HFFc6 (cell line): ENCODE measurements at regions not wholly inside any gene's neighbourhood (a gene's known extent, or its start where the extent isn't known, plus 50 kb on each side); places are given as distances from the start of the nearest gene placed in this dataset.
"Not testable (repeated sequence)": the region's sequence is repeated elsewhere in the genome, so short reads cannot be mapped to it uniquely, and the experiment has no call there.

Experiments
- DNase-seq: peaks from one replicate; pipeline ENCODE4 v3.0.0-alpha.2; 2018
- H3K27ac Mint-ChIP-seq: 2 replicates; pipeline ENCODE4 v1.8.0; 2020; ENCODE audit warnings: mild to moderate bottlenecking, mixed read lengths
- H3K27me3 Mint-ChIP-seq: 2 replicates; pipeline ENCODE4 v1.8.0; 2021; ENCODE audit warnings: mild to moderate bottlenecking, moderate library complexity, mixed read lengths; ENCODE audit not compliant: insufficient read depth
- H3K36me3 Mint-ChIP-seq: 2 replicates; pipeline ENCODE4 v1.8.0; 2021; ENCODE audit warnings: low read depth, mixed read lengths
- H3K4me1 Mint-ChIP-seq: 2 replicates; pipeline ENCODE4 v1.8.0; 2020; ENCODE audit warnings: low read depth, mixed read lengths
- H3K4me3 Mint-ChIP-seq: 2 replicates; pipeline ENCODE4 v1.8.0; 2020; ENCODE audit warnings: mild to moderate bottlenecking, moderate library complexity, mixed read lengths
- H3K9me3 Mint-ChIP-seq: 2 replicates; pipeline ENCODE4 v1.8.0; 2020; ENCODE audit warnings: mild to moderate bottlenecking, mixed read lengths

DNA sequence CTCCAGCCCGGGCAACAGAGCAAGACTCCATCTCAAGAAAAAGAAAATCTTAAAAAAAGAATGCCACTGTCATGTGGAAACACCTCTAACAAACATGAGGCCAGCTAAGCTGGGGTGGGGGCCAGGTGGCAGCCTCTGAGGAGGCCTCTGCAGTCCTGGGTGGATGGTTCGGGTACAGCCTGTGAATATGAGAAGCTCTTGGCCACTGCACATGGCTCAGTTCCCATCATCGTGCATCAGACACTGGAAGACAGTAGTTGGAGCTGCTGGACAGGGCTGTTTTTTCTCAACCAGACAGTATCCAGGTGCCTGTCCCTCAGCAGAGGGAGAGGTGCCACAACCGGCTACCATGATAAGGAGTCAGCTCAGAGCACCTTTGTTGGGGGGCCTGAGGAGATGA is 67.9 kb upstream of the PLGLB2 start:
- not testable (repeated sequence) for H3K27ac Mint-ChIP-seq, H3K36me3 Mint-ChIP-seq, H3K4me3 Mint-ChIP-seq, DNase-seq, H3K9me3 Mint-ChIP-seq, H3K4me1 Mint-ChIP-seq, H3K27me3 Mint-ChIP-seq

DNA sequence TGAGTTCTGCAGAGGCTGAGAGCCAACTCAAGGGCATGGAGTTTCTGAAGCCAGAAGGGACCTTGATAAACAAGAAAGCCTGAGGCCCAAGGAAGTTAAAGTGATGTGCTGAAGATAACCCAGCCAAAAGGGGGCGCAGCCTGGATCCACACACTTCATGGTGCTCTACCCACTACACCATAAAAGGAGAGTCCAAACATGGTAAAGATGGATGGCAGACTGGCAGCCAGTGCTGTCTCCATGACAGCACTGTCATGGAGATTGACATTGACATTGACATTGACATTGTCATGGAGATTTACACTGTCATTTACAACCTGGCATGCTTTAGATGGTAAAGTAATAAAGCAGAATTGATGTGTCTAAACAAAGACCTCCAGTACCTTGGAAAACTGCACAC is 67.2 kb upstream of the PLGLB2 start:
- not testable (repeated sequence) for H3K36me3 Mint-ChIP-seq, H3K9me3 Mint-ChIP-seq, H3K4me3 Mint-ChIP-seq, H3K27ac Mint-ChIP-seq, DNase-seq, H3K27me3 Mint-ChIP-seq, H3K4me1 Mint-ChIP-seq

DNA sequence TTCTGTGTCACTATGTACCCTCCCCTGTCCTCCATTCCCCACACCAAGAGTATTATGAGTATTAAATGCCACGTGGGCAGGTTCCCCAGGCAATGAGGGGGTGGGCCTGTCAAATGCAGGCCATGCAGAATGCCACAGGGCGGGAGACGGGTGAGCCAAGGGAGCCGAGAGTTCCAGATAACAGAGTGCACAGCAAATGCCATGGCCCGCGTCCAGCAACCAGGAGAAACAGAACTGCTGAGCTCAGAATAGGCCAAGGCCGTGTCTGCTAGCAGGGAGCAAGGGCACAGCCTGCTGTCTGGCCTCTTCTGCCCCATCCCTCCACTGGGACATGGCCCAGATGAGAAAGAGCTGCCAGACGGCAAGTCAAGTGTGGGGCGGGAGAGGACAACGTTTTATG is 64.4 kb upstream of the PLGLB2 start:
- H3K36me3 Mint-ChIP-seq, H3K27ac Mint-ChIP-seq, H3K9me3 Mint-ChIP-seq, DNase-seq, H3K4me3 Mint-ChIP-seq, H3K27me3 Mint-ChIP-seq: not testable (repeated sequence)
- peaks cover 10% of the 10 kb centered on the region for H3K4me1 Mint-ChIP-seq

DNA sequence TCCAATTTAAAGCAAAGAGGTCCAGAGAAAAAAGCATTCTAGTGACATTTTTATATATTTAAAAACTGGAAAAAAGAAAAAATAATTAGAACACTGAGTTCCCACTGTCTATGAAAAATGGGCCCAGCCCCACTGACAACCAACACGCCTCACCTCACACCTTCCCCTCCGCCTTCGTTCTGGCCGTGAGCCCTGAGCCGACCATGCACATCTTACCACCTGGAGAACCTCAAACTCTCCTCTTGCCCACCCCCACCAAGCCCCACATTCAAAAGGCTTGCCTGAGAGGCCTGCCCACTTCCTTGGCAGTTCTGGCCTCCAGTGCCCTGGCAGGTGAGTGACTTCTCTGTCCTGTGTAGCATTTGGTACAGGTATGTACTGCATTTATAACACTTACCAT is 63.9 kb upstream of the PLGLB2 start:
- not testable (repeated sequence) for H3K27ac Mint-ChIP-seq, H3K4me1 Mint-ChIP-seq, DNase-seq, H3K36me3 Mint-ChIP-seq, H3K4me3 Mint-ChIP-seq, H3K27me3 Mint-ChIP-seq, H3K9me3 Mint-ChIP-seq

DNA sequence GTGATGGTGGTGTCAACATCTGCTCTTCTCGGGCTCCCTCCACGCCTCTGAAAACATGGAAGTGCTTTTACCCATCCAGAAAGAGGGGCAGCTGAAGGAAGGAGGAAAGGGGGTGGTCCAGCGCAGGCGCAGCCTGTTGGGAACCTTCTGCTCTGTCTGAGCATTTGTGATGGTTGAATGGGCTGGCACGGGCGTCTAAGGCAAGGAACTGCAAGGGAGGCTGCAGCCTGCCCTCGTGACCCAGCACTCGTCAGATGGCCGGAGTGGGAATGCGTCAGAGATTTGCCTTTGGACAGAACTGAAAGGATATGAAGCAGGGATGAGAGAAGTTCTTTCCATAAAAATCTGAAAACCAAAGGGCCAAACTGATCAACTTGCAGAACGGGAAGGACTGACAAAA is 62.3 kb upstream of the PLGLB2 start:
- H3K27me3 Mint-ChIP-seq, DNase-seq, H3K4me1 Mint-ChIP-seq, H3K27ac Mint-ChIP-seq, H3K9me3 Mint-ChIP-seq, H3K4me3 Mint-ChIP-seq, H3K36me3 Mint-ChIP-seq: not testable (repeated sequence)

DNA sequence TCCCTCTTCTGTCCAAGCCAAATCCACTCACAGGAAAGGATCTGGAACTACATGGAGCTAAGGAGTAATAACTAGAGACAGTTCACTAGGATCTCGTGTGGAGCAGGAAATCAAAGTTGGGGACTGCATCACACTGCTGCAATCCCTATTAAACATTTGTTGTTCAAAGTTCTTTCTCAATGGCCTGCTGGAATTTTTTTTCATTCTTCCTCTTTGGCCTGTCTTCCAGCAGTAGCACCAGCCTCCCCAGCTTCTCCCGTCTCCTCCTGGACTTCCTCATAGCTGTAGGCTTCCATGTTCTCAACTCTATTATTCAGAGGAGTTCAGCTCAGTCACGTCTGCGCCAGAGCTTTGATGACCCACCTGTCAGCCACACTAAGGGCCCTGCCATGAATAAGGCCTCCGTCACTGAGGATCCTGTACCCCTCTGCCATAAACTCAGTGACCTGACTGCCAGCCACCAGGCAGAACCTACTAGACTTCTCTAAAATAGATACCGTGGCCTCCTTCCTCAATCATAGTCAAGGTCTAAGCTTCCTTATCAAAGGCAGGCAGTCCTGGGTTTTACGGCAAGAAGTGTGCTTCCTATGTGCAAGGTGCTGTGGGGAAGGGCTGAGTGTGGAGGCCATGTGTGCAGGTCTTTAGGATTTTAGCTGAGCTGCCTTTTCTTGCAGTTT is 60.9 kb upstream of the PLGLB2 start:
- not testable (repeated sequence) for DNase-seq, H3K27me3 Mint-ChIP-seq, H3K36me3 Mint-ChIP-seq, H3K4me1 Mint-ChIP-seq, H3K27ac Mint-ChIP-seq, H3K4me3 Mint-ChIP-seq, H3K9me3 Mint-ChIP-seq

DNA sequence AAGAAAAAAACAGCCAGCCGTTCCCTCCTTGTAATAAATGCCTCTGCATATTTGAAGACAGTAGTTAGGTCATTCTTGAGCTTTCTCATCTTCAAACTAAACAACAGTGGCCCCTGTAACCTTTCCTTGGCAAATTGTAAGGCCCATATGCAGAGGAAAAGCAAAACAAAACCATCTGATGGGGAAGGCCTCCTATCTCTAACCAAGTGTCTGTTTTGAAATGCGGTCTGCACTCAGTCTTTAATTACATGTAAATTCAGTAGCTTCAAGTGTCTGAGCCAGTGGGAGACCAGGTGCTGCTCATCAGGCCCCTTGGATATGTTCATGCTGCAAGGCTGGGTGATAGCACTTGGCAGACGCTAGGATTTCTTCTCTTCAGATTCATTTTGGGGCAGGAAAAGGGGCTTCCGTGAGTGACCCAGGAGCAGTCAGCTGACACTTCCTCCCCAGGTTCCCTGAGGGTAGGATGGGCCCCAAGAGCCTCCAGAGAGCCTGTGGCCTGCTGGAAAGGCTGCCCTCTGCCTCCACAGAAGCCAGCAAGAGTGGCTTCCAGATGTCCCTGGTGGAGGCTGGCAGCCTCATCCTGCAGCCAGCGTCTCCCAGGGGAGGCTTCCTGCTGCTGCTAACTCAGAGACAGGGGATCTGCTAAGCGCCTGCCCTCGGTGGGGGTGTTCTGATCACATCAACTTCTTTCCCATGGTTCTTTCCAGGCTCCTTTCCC is 60.2 kb upstream of the PLGLB2 start:
- H3K9me3 Mint-ChIP-seq = not testable (repeated sequence)

DNA sequence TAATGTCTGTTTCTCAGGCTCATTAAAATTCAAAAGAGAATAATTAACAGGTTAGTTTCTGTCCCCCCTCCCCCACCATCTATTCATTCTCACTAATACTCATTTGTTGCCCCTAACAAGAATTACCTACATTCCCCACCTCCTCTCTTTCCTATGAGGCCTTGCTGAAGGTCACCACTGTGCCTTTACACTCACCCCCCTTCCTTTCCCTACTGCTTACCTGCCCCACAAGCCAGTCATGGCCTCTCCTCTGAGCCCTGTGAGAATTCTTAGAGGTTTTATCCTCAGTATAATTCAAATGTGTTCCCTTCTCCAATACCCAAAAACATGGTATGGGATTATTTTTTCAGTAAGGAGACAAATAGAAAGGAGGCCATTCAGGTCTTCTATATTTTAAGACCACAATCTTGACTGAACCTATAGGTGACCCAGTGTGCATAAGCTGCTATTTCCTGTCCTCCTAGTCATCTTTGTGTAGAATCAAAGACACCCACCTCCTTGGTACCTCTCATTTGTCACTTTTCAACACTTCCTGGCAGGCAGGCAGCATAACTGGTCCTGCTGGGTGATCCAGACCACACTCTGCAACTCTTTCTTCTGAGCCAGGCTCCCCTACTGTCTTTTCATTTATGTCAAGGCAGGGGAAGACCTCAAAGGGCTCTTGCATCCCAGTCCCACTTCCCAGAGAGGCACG is 55.8 kb upstream of the PLGLB2 start:
- not testable (repeated sequence) for H3K27me3 Mint-ChIP-seq, H3K4me3 Mint-ChIP-seq, H3K27ac Mint-ChIP-seq, H3K9me3 Mint-ChIP-seq, DNase-seq, H3K4me1 Mint-ChIP-seq, H3K36me3 Mint-ChIP-seq

More for the DNA sequence above, 60.2 kb upstream of the PLGLB2 start:
- H3K27ac Mint-ChIP-seq, H3K4me3 Mint-ChIP-seq, DNase-seq, H3K27me3 Mint-ChIP-seq, H3K4me1 Mint-ChIP-seq, H3K36me3 Mint-ChIP-seq: not testable (repeated sequence)

DNA sequence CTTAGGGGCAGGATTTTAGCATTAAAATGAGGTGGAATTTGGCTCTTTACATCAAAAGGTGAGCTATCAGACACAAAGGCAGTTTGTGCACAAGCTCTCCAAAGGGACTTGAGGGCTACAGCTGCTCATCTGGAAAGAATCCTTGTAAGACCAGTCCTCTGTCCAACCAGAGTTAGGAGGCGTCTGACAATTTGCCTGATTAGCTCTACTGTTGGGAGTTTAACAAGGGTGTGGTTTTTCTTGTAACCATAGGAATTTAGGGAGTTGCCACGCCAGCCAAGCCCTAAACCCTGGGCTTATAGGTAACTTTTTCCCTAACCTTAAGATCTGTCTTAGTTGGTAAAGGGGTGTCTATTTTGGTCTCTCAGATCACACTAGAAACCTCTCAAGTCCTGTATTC is 55.0 kb upstream of the PLGLB2 start:
- not testable (repeated sequence) for H3K36me3 Mint-ChIP-seq, H3K4me3 Mint-ChIP-seq, H3K27ac Mint-ChIP-seq, H3K27me3 Mint-ChIP-seq, H3K4me1 Mint-ChIP-seq, DNase-seq, H3K9me3 Mint-ChIP-seq

DNA sequence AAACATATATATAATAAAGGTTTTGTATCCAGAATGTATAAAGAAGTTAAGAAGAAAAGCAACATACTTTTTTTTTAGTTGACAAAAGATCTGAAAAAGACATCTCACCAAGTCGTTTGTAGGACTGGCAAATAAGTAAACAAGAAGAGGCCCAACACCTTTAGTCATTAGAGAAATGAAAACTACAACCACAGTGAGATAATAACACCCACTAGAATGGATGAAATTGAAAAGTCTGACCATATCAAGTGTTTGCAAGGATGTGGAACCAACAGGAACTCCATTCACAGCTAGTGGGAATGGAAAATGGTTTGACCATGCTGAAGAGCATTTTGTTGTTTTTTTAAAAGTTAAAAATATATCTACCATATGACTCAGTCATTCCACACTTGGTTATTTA is 54.0 kb upstream of the PLGLB2 start:
- H3K27ac Mint-ChIP-seq, H3K9me3 Mint-ChIP-seq, DNase-seq, H3K27me3 Mint-ChIP-seq, H3K4me1 Mint-ChIP-seq, H3K36me3 Mint-ChIP-seq, H3K4me3 Mint-ChIP-seq: not testable (repeated sequence)

DNA sequence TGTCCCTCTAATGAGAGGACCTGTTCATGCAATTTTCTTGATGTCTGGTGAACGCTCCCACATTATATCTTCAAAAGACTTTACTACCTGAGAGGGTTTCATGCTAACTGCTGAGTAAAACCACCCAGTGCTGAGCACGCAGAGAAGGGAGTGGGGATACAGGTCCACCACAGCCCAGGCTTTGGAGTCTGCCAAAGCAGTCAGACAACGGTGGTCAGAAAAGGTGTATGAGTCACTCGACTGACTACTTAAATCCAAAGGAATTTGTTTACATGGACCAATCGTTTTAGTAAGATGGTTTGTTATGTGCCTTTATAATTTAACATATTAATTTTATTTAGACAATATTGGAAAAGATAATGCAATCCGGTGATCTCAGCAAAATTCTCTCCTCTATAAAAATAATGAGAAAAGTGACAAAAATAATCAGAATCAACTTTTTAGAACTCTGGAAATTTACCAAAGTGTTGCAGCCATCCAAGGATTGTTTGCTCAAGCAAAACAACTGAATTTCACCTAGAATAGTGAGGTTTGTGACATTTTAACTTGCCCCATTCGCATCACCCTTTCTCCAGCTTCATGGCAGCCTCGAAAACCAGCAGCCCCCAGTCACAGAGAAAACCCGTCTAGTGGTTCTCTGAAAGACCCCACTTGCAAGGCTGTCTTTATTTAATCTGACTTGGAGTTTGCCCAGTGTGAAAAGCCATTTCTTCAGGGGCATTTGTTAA is 52.1 kb upstream of the PLGLB2 start:
- not testable (repeated sequence) for H3K9me3 Mint-ChIP-seq, H3K27ac Mint-ChIP-seq, H3K4me3 Mint-ChIP-seq, DNase-seq, H3K36me3 Mint-ChIP-seq, H3K27me3 Mint-ChIP-seq, H3K4me1 Mint-ChIP-seq
